Nephron progenitor cell (in vitro differentiated cells): ENCODE measurements at regions not wholly inside any gene's neighbourhood (a gene's known extent, or its start where the extent isn't known, plus 50 kb on each side); places are given as distances from the start of the nearest gene placed in this dataset.

Source experiments
- DNase-seq: peaks from one replicate; pipeline ENCODE4 v3.0.0; 2021
- H3K27ac Mint-ChIP-seq: 2 replicates; pipeline ENCODE4 v1.8.0; 2021; ENCODE audit warnings: mild to moderate bottlenecking, moderate library complexity, mixed read lengths
- H3K27me3 Mint-ChIP-seq: 2 replicates; pipeline ENCODE4 v1.8.0; 2021; ENCODE audit warnings: mild to moderate bottlenecking, low read depth, mixed read lengths; ENCODE audit not compliant: poor library complexity
- H3K36me3 Mint-ChIP-seq: 2 replicates; pipeline ENCODE4 v1.8.0; 2021; ENCODE audit warnings: low read depth, mixed read lengths
- H3K4me1 Mint-ChIP-seq: 2 replicates; pipeline ENCODE4 v1.8.0; 2021; ENCODE audit warnings: mixed read lengths
- H3K4me3 Mint-ChIP-seq: 2 replicates; pipeline ENCODE4 v1.8.0; 2021; ENCODE audit warnings: mild to moderate bottlenecking, moderate library complexity, mixed read lengths
- H3K9me3 Mint-ChIP-seq: 2 replicates; pipeline ENCODE4 v1.8.0; 2021; ENCODE audit warnings: mild to moderate bottlenecking, moderate library complexity, mixed read lengths
- CTCF ChIP-seq: fragments of 200-600 bp; sonication (generic); IDR thresholded peaks from 2 replicates; pipeline ENCODE4 v1.5.0; 2021; ENCODE audit warnings: antibody characterized with exemption

- Mint-ChIP-seq H3K27ac (no peak overlapping the region), H3K27me3 (peaks cover 3% of the 10 kb centered on the region), H3K9me3 (peaks cover 7% of the 10 kb centered on the region), H3K4me1 (peaks cover 33% of the 10 kb centered on the region), H3K4me3 (no peak overlapping the region), H3K36me3 (no peaks in the 10 kb centered on the region)
- no peak for DNase-seq
- TF ChIP-seq CTCF, result no peak
These were observed 85.2 kb upstream of the LINC01488 start for GRCh38 chr11:69396051-69396947.

GRCh38 chr11:69396948-69397307, 84.5 kb upstream of the LINC01488 start:
- no peak overlapping the region for H3K4me3 Mint-ChIP-seq
- DNase-seq, result no peak
- H3K9me3 Mint-ChIP-seq, result peaks cover 13% of the 10 kb centered on the region
- no peaks in the 10 kb centered on the region for H3K36me3 Mint-ChIP-seq
- TF ChIP-seq CTCF, result no peak
- H3K27ac Mint-ChIP-seq, result no peak overlapping the region
- H3K27me3 Mint-ChIP-seq, result peaks cover 7% of the 10 kb centered on the region
- peaks cover 33% of the 10 kb centered on the region for H3K4me1 Mint-ChIP-seq

GRCh38 chr11:69397732-69398131, 83.7 kb upstream of the LINC01488 start:
- no peak overlapping the region for H3K4me3 Mint-ChIP-seq
- H3K9me3 Mint-ChIP-seq, result peaks cover 18% of the 10 kb centered on the region
- H3K36me3 Mint-ChIP-seq, result no peaks in the 10 kb centered on the region
- H3K27ac Mint-ChIP-seq, result no peak overlapping the region
- DNase-seq, result no peak
- H3K4me1 Mint-ChIP-seq, result peaks cover 32% of the 10 kb centered on the region
- no peak for TF ChIP-seq CTCF
- peaks cover 7% of the 10 kb centered on the region for H3K27me3 Mint-ChIP-seq

GRCh38 chr11:69398529-69399492, 82.7 kb upstream of the LINC01488 start:
- Mint-ChIP-seq H3K27me3 (peaks cover 15% of the 10 kb centered on the region), H3K27ac (no peak overlapping the region), H3K36me3 (peaks cover 6% of the 10 kb centered on the region), H3K4me3 (no peak overlapping the region), H3K9me3 (peaks cover 28% of the 10 kb centered on the region), H3K4me1 (peaks cover 27% of the 10 kb centered on the region)
- DNase-seq, result peak; percentile 36
- no peak for TF ChIP-seq CTCF

GRCh38 chr11:69400140-69400539, 81.3 kb upstream of the LINC01488 start:
- no peak for TF ChIP-seq CTCF
- peaks cover 28% of the 10 kb centered on the region for H3K9me3 Mint-ChIP-seq
- no peak overlapping the region for H3K4me3 Mint-ChIP-seq
- H3K36me3 Mint-ChIP-seq, result peaks cover 6% of the 10 kb centered on the region
- DNase-seq, result no peak
- peaks cover 20% of the 10 kb centered on the region for H3K4me1 Mint-ChIP-seq
- H3K27me3 Mint-ChIP-seq, result peaks cover 20% of the 10 kb centered on the region
- no peak overlapping the region for H3K27ac Mint-ChIP-seq
